Bronchial epithelial cell (primary cell): ENCODE measurements at regions not wholly inside any gene's neighbourhood (a gene's known extent, or its start where the extent isn't known, plus 50 kb on each side); places are given as distances from the start of the nearest gene placed in this dataset.
A peak's percentile ranks its signal among the peaks of the same experiment; 100 is the strongest.

ENCODE experiments used
- DNase-seq: peaks from one replicate; pipeline ENCODE4 v3.0.0-alpha.2; 2010; ENCODE audit warnings: low read depth
- FAIRE-seq: peaks from 2 replicates; lab custom pipeline; 2011; peaks lifted over from hg19 to GRCh38; lab: Jason Lieb, UNC
- H3K27me3 ChIP-seq: 2 replicates; pipeline ENCODE4 v1.5.1; 2011; ENCODE audit warnings: low read length; ENCODE audit not compliant: control insufficient read depth, insufficient read depth
- H3K36me3 ChIP-seq: 2 replicates; pipeline ENCODE4 v1.5.1; 2011; ENCODE audit warnings: low read length; ENCODE audit not compliant: control insufficient read depth, insufficient read depth
- H3K4me3 ChIP-seq: 2 replicates; pipeline ENCODE4 v1.5.1; 2011; ENCODE audit warnings: mild to moderate bottlenecking, low read depth, low read length, control low read depth
- CTCF ChIP-seq: IDR thresholded peaks from 2 replicates; pipeline ENCODE4 v1.5.1; 2011; ENCODE audit warnings: mild to moderate bottlenecking, moderate library complexity, low read length, control low read depth, inconsistent platforms; ENCODE audit not compliant: insufficient read depth, severe bottlenecking

- FAIRE-seq: no peak
- no peak for TF ChIP-seq CTCF
- no peak overlapping the region for H3K4me3 ChIP-seq
- no peak for DNase-seq
- H3K27me3 ChIP-seq: no peaks in the 10 kb centered on the region
- no peaks in the 10 kb centered on the region for H3K36me3 ChIP-seq
These were observed 470.2 kb upstream of the CDH20 start for GRCh38 chr18:60862988-60863387.

GRCh38 chr18:60865801-60866200 lies 467.4 kb upstream of the CDH20 start:
- no peaks in the 10 kb centered on the region for H3K36me3 ChIP-seq
- no peak for TF ChIP-seq CTCF
- DNase-seq (no peak), FAIRE-seq (no peak)
- no peak overlapping the region for H3K4me3 ChIP-seq
- no peaks in the 10 kb centered on the region for H3K27me3 ChIP-seq

GRCh38 chr18:60870261-60871153 lies 462.7 kb upstream of the CDH20 start:
- Histone ChIP-seq H3K4me3 (no peak overlapping the region), H3K27me3 (no peaks in the 10 kb centered on the region), H3K36me3 (no peaks in the 10 kb centered on the region)
- peak; percentile 47 for DNase-seq
- FAIRE-seq: no peak
- TF ChIP-seq CTCF: no peak

- Histone ChIP-seq H3K36me3 (no peaks in the 10 kb centered on the region), H3K27me3 (no peaks in the 10 kb centered on the region), H3K4me3 (no peak overlapping the region)
- FAIRE-seq: no peak
- no peak for DNase-seq
- TF ChIP-seq CTCF: no peak
These were observed 460.8 kb upstream of the CDH20 start for GRCh38 chr18:60872434-60872833.

GRCh38 chr18:60873708-60874107 lies 459.5 kb upstream of the CDH20 start:
- no peaks in the 10 kb centered on the region for H3K27me3 ChIP-seq
- no peaks in the 10 kb centered on the region for H3K36me3 ChIP-seq
- H3K4me3 ChIP-seq: no peak overlapping the region
- no peak for TF ChIP-seq CTCF
- DNase-seq (no peak), FAIRE-seq (no peak)
